Endothelial cell of umbilical vein (primary cell): ENCODE measurements at regions not wholly inside any gene's neighbourhood (a gene's known extent, or its start where the extent isn't known, plus 50 kb on each side); places are given as distances from the start of the nearest gene placed in this dataset.

Experiments used
- BruUV-seq: library from RNA; stranded (reverse); fragments of 400-500 nt; replicated peaks from 2 replicates; lab custom pipeline; 2021; lab: Mats Ljungman, UMichigan
- CTCF ChIA-PET: fragments of 300-600, 350-600 bp; sonication (Branson Sonifier 250); formaldehyde crosslinking; loops from one replicate; lab custom pipeline; 2021; ENCODE audit warnings: antibody characterized with exemption, inconsistent platforms; lab: Charles Lee
- POLR2A ChIA-PET: fragments of 300-600, 350-600 bp; sonication (Branson Sonifier 250); formaldehyde crosslinking; loops from one replicate; lab custom pipeline; 2021; ENCODE audit warnings: antibody characterized with exemption, inconsistent platforms; lab: Charles Lee
- DNase-seq: peaks from one replicate; pipeline ENCODE4 v3.0.0-alpha.2; 2011; ENCODE audit warnings: low read depth, low spot score
- FAIRE-seq: peaks from 2 replicates; lab custom pipeline; 2011; peaks lifted over from hg19 to GRCh38; lab: Jason Lieb, UNC
- H2AFZ ChIP-seq: 2 replicates; pipeline ENCODE4 v1.6.0; 2012; ENCODE audit warnings: low read depth, low read length, control low read depth, inconsistent platforms
- H3K27ac ChIP-seq: 2 replicates; pipeline ENCODE4 v1.5.1; 2011; ENCODE audit warnings: low read depth, mild to moderate bottlenecking, control low read depth, low read length, moderate library complexity; ENCODE audit not compliant: insufficient read depth
- H3K27me3 ChIP-seq, 2 experiments: 2 replicates each; pipeline versions ENCODE4 v1.6.0 to v1.6.1; 2011; ENCODE audit warnings: low read length in 2 of 2, mixed read lengths in 1 of 2; ENCODE audit not compliant: control insufficient read depth in 2 of 2, insufficient read depth in 2 of 2
- H3K36me3 ChIP-seq, 2 experiments: 2 replicates in 1 of 2; 3 replicates in 1 of 2; pipeline ENCODE4 v1.5.1; 2011; ENCODE audit warnings: low read length in 2 of 2, mild to moderate bottlenecking in 1 of 2, moderate library complexity in 1 of 2; ENCODE audit not compliant: control insufficient read depth in 2 of 2, insufficient read depth in 2 of 2; ENCODE audit errors: extremely low read depth in 1 of 2
- H3K4me1 ChIP-seq: 3 replicates; pipeline ENCODE4 v1.5.1; 2011; ENCODE audit warnings: mild to moderate bottlenecking, low read length; ENCODE audit not compliant: control insufficient read depth, insufficient read depth; ENCODE audit errors: extremely low read depth
- H3K4me2 ChIP-seq: 2 replicates; pipeline ENCODE4 v1.6.1; 2011; ENCODE audit warnings: low read length, control low read depth, mixed read lengths; ENCODE audit not compliant: insufficient read depth
- H3K4me3 ChIP-seq, 3 experiments: fragments of 200-600 bp in 1 of 3; sonication (generic), shearing (Covaris generic) in 1 of 3; replicated peaks in 1 of 3; 2 replicates each; pipeline ENCODE4 v1.5.1; 2011 to 2016; ENCODE audit warnings: control low read depth in 3 of 3, low read length in 3 of 3, mild to moderate bottlenecking in 2 of 3, inconsistent platforms in 1 of 3, low read depth in 1 of 3, moderate library complexity in 1 of 3; ENCODE audit not compliant: insufficient read depth in 1 of 3
- H3K79me2 ChIP-seq: 2 replicates; pipeline ENCODE4 v1.6.0; 2012; ENCODE audit warnings: low read length, inconsistent platforms; ENCODE audit not compliant: control insufficient read depth, insufficient read depth
- H3K9ac ChIP-seq: replicated peaks from 2 replicates; pipeline ENCODE3; 2011; ENCODE audit warnings: low read length, control low read depth; ENCODE audit not compliant: insufficient read depth; ENCODE audit errors: extremely low read depth
- H3K9me1 ChIP-seq: replicated peaks from 3 replicates; pipeline ENCODE4 v1.6.0; 2011; ENCODE audit warnings: mild to moderate bottlenecking, low read length; ENCODE audit not compliant: control insufficient read depth, insufficient read depth; ENCODE audit errors: extremely low read depth
- H3K9me3 ChIP-seq: replicated peaks from 2 replicates; pipeline ENCODE4 v1.5.1; 2012; ENCODE audit warnings: low read length, inconsistent platforms; ENCODE audit not compliant: control insufficient read depth, insufficient read depth
- H4K20me1 ChIP-seq: replicated peaks from 2 replicates; pipeline ENCODE3; 2011; ENCODE audit warnings: mild to moderate bottlenecking, low read length; ENCODE audit not compliant: control insufficient read depth, insufficient read depth; ENCODE audit errors: extremely low read depth
- EZH2 ChIP-seq: IDR thresholded peaks from 2 replicates; pipeline ENCODE4 v1.6.1; 2012; ENCODE audit warnings: borderline replicate concordance, low read depth, mild to moderate bottlenecking, moderate library complexity, low read length, inconsistent platforms; ENCODE audit not compliant: severe bottlenecking
- FOS ChIP-seq: IDR thresholded peaks from 2 replicates; pipeline ENCODE4 v1.6.1; 2011; ENCODE audit warnings: mild to moderate bottlenecking, low read length, moderate library complexity, borderline replicate concordance; ENCODE audit not compliant: insufficient read depth
- GATA2 ChIP-seq: IDR thresholded peaks from 2 replicates; pipeline ENCODE4 v1.7.0; 2011; ENCODE audit warnings: low read depth, mild to moderate bottlenecking, moderate library complexity, mixed read lengths, low read length; ENCODE audit not compliant: insufficient read length, insufficient read depth
- JUN ChIP-seq: IDR thresholded peaks from 2 replicates; pipeline ENCODE4 v1.6.1; 2011; ENCODE audit warnings: borderline replicate concordance, low read depth; ENCODE audit not compliant: insufficient read length, insufficient read depth
- MAX ChIP-seq: IDR thresholded peaks from 2 replicates; pipeline ENCODE4 v1.6.1; 2011; ENCODE audit not compliant: insufficient read depth, insufficient read length
- MYC ChIP-seq: IDR thresholded peaks from one replicate; pipeline ENCODE4 v1.6.1; 2011; ENCODE audit warnings: mild to moderate bottlenecking, low read depth, low read length
- POLR2A ChIP-seq: IDR thresholded peaks from 2 replicates; pipeline ENCODE4 v1.6.1; 2012; ENCODE audit warnings: low read depth, mild to moderate bottlenecking, control low read depth, low read length
- POLR2AphosphoS5 ChIP-seq: IDR thresholded peaks from 2 replicates; pipeline ENCODE4 v1.6.1; 2012; ENCODE audit warnings: low read depth, mild to moderate bottlenecking, control low read depth, low read length, moderate library complexity; ENCODE audit not compliant: insufficient read depth
- dilution Hi-C: fragments of 300-500 bp; cut with MboI; formaldehyde crosslinking; loops from one replicate; pipeline ENCODE4 v1.15.0; 2019; ENCODE audit warnings: low sequenced_read_pairs; ENCODE audit not compliant: extremely low pct_ligation_motif_present
- intact Hi-C: fragments of 100-400 bp; cut with micrococcal nuclease; formaldehyde crosslinking; loops from one replicate; pipeline ENCODE4 v1.10.0; 2022
- TF ChIP-seq, protein P1 (sequence below), 2 donors: IDR thresholded peaks; 1 replicate in 1 of 2; 2 replicates in 1 of 2; pipeline ENCODE4 v1.5.1; 2011; ENCODE audit warnings: low read length in 2 of 2, mild to moderate bottlenecking in 2 of 2, moderate library complexity in 2 of 2, control low read depth in 1 of 2, inconsistent platforms in 1 of 2, low read depth in 1 of 2; ENCODE audit not compliant: insufficient read depth in 1 of 2; ENCODE audit errors: extremely low read depth in 1 of 2

DNA sequence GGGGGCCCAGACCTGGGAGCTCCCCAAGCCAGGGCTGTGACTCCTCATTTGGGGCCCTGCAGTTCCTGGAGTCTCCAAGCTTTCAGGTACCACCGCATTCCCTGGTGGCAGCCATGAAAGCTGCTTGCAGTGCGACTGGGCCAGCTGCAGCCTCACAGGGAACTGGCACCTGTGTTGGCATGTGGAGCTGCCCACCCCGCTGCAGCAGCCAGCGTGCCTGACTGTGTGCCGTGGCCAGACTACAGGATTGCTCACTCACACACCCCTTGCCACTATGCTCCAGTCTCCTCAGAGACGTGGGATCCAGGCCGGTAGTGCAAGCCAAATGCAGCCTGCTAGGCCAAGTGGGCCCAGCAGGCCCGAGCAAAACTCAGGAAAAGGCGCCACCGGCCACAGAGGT lies 450.7 kb downstream of the COL12A1 start:
- ChIA-PET CTCF (interaction anchor here (1.5 kb wide), 1 partner anchor 10 kb away, joined by 3 read pairs; no protein-coding TSS in a partner anchor), POLR2A (no interaction called here)
- no peak overlapping the region for H3K27ac ChIP-seq
- H3K4me2 ChIP-seq = no peak overlapping the region
- no peaks in the 10 kb centered on the region for H3K4me1 ChIP-seq
- intact Hi-C loops = no loop called here
- no peak overlapping the region for H3K9ac ChIP-seq
- dilution Hi-C loops = no loop called here
- H3K27me3 ChIP-seq = no peaks in the 10 kb centered on the region
- no peak overlapping the region for H3K4me3 ChIP-seq
- H3K9me3 ChIP-seq = no peaks in the 10 kb centered on the region
- H3K36me3 ChIP-seq = no peaks in the 10 kb centered on the region
- H3K79me2 ChIP-seq = no peaks in the 10 kb centered on the region
- H4K20me1 ChIP-seq = no peaks in the 10 kb centered on the region
- DNase-seq (no peak), FAIRE-seq (no peak)
- no peaks in the 10 kb centered on the region for H3K9me1 ChIP-seq
- BruUV-seq = no TSS peak
- TF ChIP-seq GATA2 (no peak), POLR2AphosphoS5 (no peak), POLR2A (no peak), EZH2 (no peak), JUN (no peak), FOS (no peak), MAX (no peak), MYC (no peak)
- TF ChIP-seq, protein P1, sequence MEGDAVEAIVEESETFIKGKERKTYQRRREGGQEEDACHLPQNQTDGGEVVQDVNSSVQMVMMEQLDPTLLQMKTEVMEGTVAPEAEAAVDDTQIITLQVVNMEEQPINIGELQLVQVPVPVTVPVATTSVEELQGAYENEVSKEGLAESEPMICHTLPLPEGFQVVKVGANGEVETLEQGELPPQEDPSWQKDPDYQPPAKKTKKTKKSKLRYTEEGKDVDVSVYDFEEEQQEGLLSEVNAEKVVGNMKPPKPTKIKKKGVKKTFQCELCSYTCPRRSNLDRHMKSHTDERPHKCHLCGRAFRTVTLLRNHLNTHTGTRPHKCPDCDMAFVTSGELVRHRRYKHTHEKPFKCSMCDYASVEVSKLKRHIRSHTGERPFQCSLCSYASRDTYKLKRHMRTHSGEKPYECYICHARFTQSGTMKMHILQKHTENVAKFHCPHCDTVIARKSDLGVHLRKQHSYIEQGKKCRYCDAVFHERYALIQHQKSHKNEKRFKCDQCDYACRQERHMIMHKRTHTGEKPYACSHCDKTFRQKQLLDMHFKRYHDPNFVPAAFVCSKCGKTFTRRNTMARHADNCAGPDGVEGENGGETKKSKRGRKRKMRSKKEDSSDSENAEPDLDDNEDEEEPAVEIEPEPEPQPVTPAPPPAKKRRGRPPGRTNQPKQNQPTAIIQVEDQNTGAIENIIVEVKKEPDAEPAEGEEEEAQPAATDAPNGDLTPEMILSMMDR (IDR thresholded peaks at IDR 0.05; ENCODE audit: extremely low read depth in 1 of 2, insufficient read depth in 1 of 2, low read depth in 1 of 2, low read length in 2 of 2) = no peak
- H2AFZ ChIP-seq = no peak overlapping the region
